Left cardiac atrium (tissue), 4 donors: ENCODE measurements at regions not wholly inside any gene's neighbourhood (a gene's known extent, or its start where the extent isn't known, plus 50 kb on each side); places are given as distances from the start of the nearest gene placed in this dataset.

Experiments
- ATAC-seq, 2 donors: fragments of 200-7000 bp; cut with Tn5 transposase; one replicate each; pipeline ENCODE4 v1.9.1; 2020; ENCODE audit warnings: mild to moderate bottlenecking in 2 of 2, moderate library complexity in 2 of 2
- DNase-seq: peaks from one replicate; pipeline ENCODE4 v3.0.0-alpha.2; 2020
- intact Hi-C, 2 donors: fragments of 100-400 bp; cut with DNase I; formaldehyde crosslinking; loops; one replicate each; pipeline versions ENCODE4 v1.14.1 to v1.15.1; 2022 to 2023
- donor health status: DM: no; HTN: yes; CAD: no.
- donor health status: DM: no; HTN: yes; CAD: no; lungs with severe emphysema.
- donor health status: DM: yes; HTN: yes; CAD: no.
- donor health status: Dilated cardiomyopathy.

- intact Hi-C loops: no loop called here
- DNase-seq (no peak), ATAC-seq (no peak)
These were observed 63.9 kb upstream of the ACVR1 start for GRCh38 chr2:157940024-157940423.

GRCh38 chr2:157938556-157938955, 62.4 kb upstream of the ACVR1 start:
- ATAC-seq: no peak
- DNase-seq: no peak
- intact Hi-C loops: no loop called here

GRCh38 chr2:157936406-157936805, 60.3 kb upstream of the ACVR1 start:
- intact Hi-C loops: no loop called here
- DNase-seq (no peak), ATAC-seq (no peak)

GRCh38 chr2:157935378-157935906, 59.3 kb upstream of the ACVR1 start:
- intact Hi-C loops: no loop called here
- DNase-seq: no peak
- no peak for ATAC-seq

GRCh38 chr2:157934684-157935377, 58.7 kb upstream of the ACVR1 start:
- DNase-seq (no peak), ATAC-seq (peak in 1 of 2 donors; percentile 47)
- intact Hi-C loops: no loop called here

- ATAC-seq (no peak), DNase-seq (no peak)
- intact Hi-C loops: no loop called here
These were observed 57.2 kb upstream of the ACVR1 start for GRCh38 chr2:157933160-157933920.

- ATAC-seq: no peak
- no peak for DNase-seq
- intact Hi-C loops: no loop called here
These were observed 56.5 kb upstream of the ACVR1 start for GRCh38 chr2:157932480-157933159.

- ATAC-seq (no peak), DNase-seq (no peak)
- intact Hi-C loops: no loop called here
These were observed 55.4 kb upstream of the ACVR1 start for GRCh38 chr2:157931542-157931941.

GRCh38 chr2:157930728-157931127, 54.6 kb upstream of the ACVR1 start:
- intact Hi-C loops: no loop called here
- ATAC-seq: peak; percentile 44 to 57
- DNase-seq: no peak

- DNase-seq (no peak), ATAC-seq (no peak)
- intact Hi-C loops: no loop called here
These were observed 53.9 kb upstream of the ACVR1 start for GRCh38 chr2:157929871-157930667.

- ATAC-seq: no peak
- intact Hi-C loops: no loop called here
- no peak for DNase-seq
These were observed 52.2 kb upstream of the ACVR1 start for GRCh38 chr2:157928372-157928771.

GRCh38 chr2:157927155-157927554, 51.0 kb upstream of the ACVR1 start:
- intact Hi-C loops: no loop called here
- ATAC-seq (no peak), DNase-seq (no peak)
